SK-N-SH treated with all-trans-retinoic acid at 6 μM for 48 hours (cell line): ENCODE measurements at regions not wholly inside any gene's neighbourhood (a gene's known extent, or its start where the extent isn't known, plus 50 kb on each side); places are given as distances from the start of the nearest gene placed in this dataset.
A peak's percentile ranks its signal among the peaks of the same experiment; 100 is the strongest.
"Not testable (repeated sequence)": the region's sequence is repeated elsewhere in the genome, so short reads cannot be mapped to it uniquely, and the experiment has no call there.

ENCODE experiments used
- ATAC-seq: fragments of 200-7000 bp; cut with Tn5 transposase; 3 replicates; pipeline ENCODE4 v1.9.1; 2020; ENCODE audit warnings: mild to moderate bottlenecking, moderate library complexity
- ARNTL ChIP-seq: fragments of 450-650 bp; formaldehyde crosslinking; IDR thresholded peaks from 2 replicates; pipeline ENCODE4 v1.5.0; 2020; ENCODE audit warnings: low read depth, mild to moderate bottlenecking, moderate library complexity, borderline replicate concordance
- BACH2 ChIP-seq: fragments of 250-450 bp; sonication (Bioruptor Pico); IDR thresholded peaks from 2 replicates; pipeline ENCODE4 v1.9.0; 2021; ENCODE audit warnings: mild to moderate bottlenecking, borderline replicate concordance
- CSDC2 ChIP-seq: fragments of 250-450 bp; sonication (Bioruptor Pico); IDR thresholded peaks from 2 replicates; pipeline ENCODE4 v1.5.0; 2020; ENCODE audit warnings: mild to moderate bottlenecking, moderate library complexity
- CSRNP3 ChIP-seq: fragments of 250-450 bp; sonication (Bioruptor Pico); IDR thresholded peaks from 2 replicates; pipeline ENCODE4 v1.5.1; 2021; ENCODE audit warnings: mild to moderate bottlenecking, moderate library complexity
- ESRRG ChIP-seq: fragments of 250-450 bp; sonication (Bioruptor Pico); IDR thresholded peaks from 2 replicates; pipeline ENCODE4 v1.6.1; 2021; ENCODE audit warnings: mild to moderate bottlenecking
- GLIS3 ChIP-seq: fragments of 250-450 bp; sonication (Bioruptor Pico); IDR thresholded peaks from 2 replicates; pipeline ENCODE4 v1.5.0; 2020; ENCODE audit warnings: mild to moderate bottlenecking, moderate library complexity
- OSR1 ChIP-seq: fragments of 250-450 bp; sonication (Bioruptor Pico); IDR thresholded peaks from 2 replicates; pipeline ENCODE4 v1.8.0; 2022; ENCODE audit warnings: moderate library complexity, mild to moderate bottlenecking, inconsistent platforms
- POU6F1 ChIP-seq: fragments of 250-450 bp; sonication (Bioruptor Pico); IDR thresholded peaks from 2 replicates; pipeline ENCODE4 v1.8.0; 2021; ENCODE audit warnings: low read depth, mild to moderate bottlenecking, moderate library complexity, borderline replicate concordance
- PPARA ChIP-seq: fragments of 250-450 bp; sonication (Bioruptor Pico); IDR thresholded peaks from 2 replicates; pipeline ENCODE4 v1.5.0; 2020; ENCODE audit warnings: mild to moderate bottlenecking, borderline replicate concordance
- RARB ChIP-seq: fragments of 250-450 bp; sonication (Bioruptor Pico); IDR thresholded peaks from 2 replicates; pipeline ENCODE4 v1.8.0; 2021; ENCODE audit warnings: mild to moderate bottlenecking, moderate library complexity
- SNAI2 ChIP-seq: fragments of 250-450 bp; sonication (Bioruptor Pico); IDR thresholded peaks from 2 replicates; pipeline ENCODE4 v1.5.0; 2020; ENCODE audit warnings: mild to moderate bottlenecking, moderate library complexity
- TCF4 ChIP-seq: fragments of 250-450 bp; sonication (Bioruptor Pico); IDR thresholded peaks from 2 replicates; pipeline ENCODE4 v1.8.0; 2021; ENCODE audit warnings: mild to moderate bottlenecking, moderate library complexity, borderline replicate concordance
- TOX ChIP-seq: fragments of 250-450 bp; sonication (Bioruptor Pico); IDR thresholded peaks from 2 replicates; pipeline ENCODE4 v1.8.0; 2021; ENCODE audit warnings: mild to moderate bottlenecking, moderate library complexity, borderline replicate concordance
- ZFP3 ChIP-seq: fragments of 250-450 bp; sonication (Bioruptor Pico); IDR thresholded peaks from 2 replicates; pipeline ENCODE4 v1.5.0; 2020; ENCODE audit warnings: mild to moderate bottlenecking, moderate library complexity
- ZFP30 ChIP-seq: fragments of 450-650 bp; formaldehyde crosslinking; IDR thresholded peaks from 2 replicates; pipeline ENCODE4 v1.5.0; 2022; ENCODE audit warnings: mild to moderate bottlenecking, moderate library complexity
- ZNF565 ChIP-seq: fragments of 450-650 bp; formaldehyde crosslinking; conservative IDR thresholded peaks from 2 replicates; pipeline ENCODE4 v1.5.0; 2020; ENCODE audit warnings: low read depth, mild to moderate bottlenecking, moderate library complexity
- ZNF70 ChIP-seq: fragments of 450-650 bp; formaldehyde crosslinking; IDR thresholded peaks from 2 replicates; pipeline ENCODE4 v1.5.0; 2020; ENCODE audit warnings: mild to moderate bottlenecking, moderate library complexity
- ZNF8 ChIP-seq: fragments of 450-650 bp; formaldehyde crosslinking; IDR thresholded peaks from 2 replicates; pipeline ENCODE4 v1.5.0; 2020; ENCODE audit warnings: mild to moderate bottlenecking, moderate library complexity
- TF ChIP-seq, protein P1 (sequence below): fragments of 250-450 bp; sonication (Bioruptor Pico); IDR thresholded peaks from 2 replicates; pipeline ENCODE4 v1.5.0; 2020; ENCODE audit warnings: mild to moderate bottlenecking, moderate library complexity

GRCh38 chr14:53226553-53226952 is 73.4 kb upstream of the DDHD1 start:
- ATAC-seq = no peak
- TF ChIP-seq TCF4 = no peak
- TF ChIP-seq ARNTL (CRISPR knock-in tag) = no peak
- TF ChIP-seq ZFP30 (CRISPR knock-in tag) = no peak
- TF ChIP-seq, protein P1, sequence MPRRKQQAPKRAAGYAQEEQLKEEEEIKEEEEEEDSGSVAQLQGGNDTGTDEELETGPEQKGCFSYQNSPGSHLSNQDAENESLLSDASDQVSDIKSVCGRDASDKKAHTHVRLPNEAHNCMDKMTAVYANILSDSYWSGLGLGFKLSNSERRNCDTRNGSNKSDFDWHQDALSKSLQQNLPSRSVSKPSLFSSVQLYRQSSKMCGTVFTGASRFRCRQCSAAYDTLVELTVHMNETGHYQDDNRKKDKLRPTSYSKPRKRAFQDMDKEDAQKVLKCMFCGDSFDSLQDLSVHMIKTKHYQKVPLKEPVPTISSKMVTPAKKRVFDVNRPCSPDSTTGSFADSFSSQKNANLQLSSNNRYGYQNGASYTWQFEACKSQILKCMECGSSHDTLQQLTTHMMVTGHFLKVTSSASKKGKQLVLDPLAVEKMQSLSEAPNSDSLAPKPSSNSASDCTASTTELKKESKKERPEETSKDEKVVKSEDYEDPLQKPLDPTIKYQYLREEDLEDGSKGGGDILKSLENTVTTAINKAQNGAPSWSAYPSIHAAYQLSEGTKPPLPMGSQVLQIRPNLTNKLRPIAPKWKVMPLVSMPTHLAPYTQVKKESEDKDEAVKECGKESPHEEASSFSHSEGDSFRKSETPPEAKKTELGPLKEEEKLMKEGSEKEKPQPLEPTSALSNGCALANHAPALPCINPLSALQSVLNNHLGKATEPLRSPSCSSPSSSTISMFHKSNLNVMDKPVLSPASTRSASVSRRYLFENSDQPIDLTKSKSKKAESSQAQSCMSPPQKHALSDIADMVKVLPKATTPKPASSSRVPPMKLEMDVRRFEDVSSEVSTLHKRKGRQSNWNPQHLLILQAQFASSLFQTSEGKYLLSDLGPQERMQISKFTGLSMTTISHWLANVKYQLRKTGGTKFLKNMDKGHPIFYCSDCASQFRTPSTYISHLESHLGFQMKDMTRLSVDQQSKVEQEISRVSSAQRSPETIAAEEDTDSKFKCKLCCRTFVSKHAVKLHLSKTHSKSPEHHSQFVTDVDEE (CRISPR knock-in tag) = no peak
- TF ChIP-seq OSR1 (CRISPR knock-in tag) = no peak

DNA sequence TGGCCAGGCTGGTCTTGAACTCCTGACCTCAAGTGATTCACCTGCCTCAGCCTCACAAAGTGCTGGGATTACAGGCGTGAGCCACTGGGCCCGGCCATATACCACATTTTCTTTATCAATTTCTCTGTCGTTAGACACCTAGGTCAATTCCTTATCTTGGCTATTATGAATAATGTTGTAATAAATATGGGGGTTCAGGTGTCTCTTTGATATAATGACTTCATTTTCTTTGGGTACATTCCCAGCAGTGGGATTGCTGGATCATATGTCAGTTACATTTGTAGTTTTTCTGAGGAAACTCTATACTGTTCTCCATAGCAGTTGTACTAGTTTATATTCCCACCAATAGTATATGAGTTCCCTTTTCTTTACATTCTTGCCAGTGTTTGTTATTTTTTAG is 67.8 kb upstream of the DDHD1 start:
- ATAC-seq = no peak
- no peak for TF ChIP-seq ZNF70

DNA sequence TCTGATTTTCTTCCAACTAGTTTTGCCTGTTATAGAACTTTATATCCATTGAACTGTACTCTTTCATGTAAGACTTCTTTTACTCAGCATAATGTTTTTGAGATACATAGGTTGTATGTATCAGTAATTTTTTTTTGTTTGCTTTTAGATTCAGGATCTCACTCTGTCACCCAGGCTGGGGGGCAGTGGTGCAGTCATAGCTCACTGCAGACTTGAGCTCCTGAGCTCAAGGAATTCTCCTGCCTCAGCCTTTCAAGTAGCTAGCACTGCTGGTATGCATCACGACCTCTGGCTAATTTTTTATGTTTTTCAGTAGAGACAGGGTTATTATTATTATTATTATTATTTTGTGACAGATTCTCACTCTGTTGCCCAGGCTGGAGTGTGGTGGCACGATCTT is 65.0 kb upstream of the DDHD1 start:
- no peak for TF ChIP-seq CSRNP3 (CRISPR knock-in tag)
- no peak for TF ChIP-seq ZFP3
- TF ChIP-seq POU6F1 (CRISPR knock-in tag) = no peak
- TF ChIP-seq BACH2 (CRISPR knock-in tag) = no peak
- no peak for TF ChIP-seq OSR1 (CRISPR knock-in tag)
- TF ChIP-seq, all 23 proteins: peak for 0
- no peak for ATAC-seq

DNA sequence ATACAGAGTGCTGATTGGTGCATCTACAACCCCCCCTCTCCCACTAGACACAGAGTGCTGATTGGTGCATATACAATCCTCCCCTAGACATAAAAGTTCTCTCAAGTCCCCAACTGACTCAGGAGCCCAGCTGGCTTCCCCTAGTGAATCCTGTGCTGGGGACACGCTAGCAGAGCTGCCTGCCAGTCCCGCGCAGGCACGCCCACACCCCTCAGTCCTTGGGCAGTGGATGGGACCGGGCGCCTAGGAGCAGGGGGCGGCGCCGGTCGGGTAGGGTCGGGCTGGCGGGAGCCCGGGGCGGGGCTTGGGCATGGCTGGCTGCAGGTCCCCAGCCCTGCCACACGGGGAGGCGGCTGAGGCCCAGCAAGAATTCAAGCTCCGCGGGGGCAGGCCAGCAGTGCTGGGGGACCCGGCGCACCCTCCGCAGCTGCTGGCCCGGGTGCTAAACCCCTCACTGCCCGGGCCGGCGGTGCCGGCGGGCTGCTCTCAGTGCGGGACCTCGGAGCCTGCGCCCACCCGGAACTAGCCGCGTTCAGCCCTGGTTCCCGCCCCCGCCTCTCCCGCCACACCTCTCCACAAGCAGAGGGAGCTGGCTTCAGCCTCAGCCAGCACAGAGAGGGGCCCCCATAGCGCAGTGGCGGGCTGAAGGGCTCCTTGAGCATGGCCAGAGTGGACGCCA is 64.3 kb upstream of the DDHD1 start:
- ATAC-seq = peak; percentile 99
- TF ChIP-seq ZNF8 (CRISPR knock-in tag) (no peak), BACH2 (CRISPR knock-in tag) (no peak)

DNA sequence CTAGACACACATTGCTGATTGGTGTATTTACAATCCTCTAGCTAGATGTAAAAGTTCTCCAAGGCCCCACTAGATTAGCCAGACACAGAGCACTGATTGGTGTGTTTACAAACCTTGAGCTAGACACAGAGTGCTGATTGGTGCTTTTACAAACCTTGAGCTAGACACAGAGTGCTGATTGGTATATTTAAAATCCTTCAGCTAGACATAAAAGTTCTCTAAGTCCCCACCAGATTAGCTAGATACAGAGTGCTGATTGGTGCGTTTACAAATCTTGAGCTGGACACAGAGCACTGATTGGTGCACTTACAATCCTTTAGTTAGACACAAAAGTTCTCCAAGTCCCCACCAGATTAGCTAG is 63.8 kb upstream of the DDHD1 start:
- ATAC-seq = not testable (repeated sequence)

GRCh38 chr14:53216478-53216877 is 63.4 kb upstream of the DDHD1 start:
- not testable (repeated sequence) for ATAC-seq

GRCh38 chr14:53215101-53215500 is 62.0 kb upstream of the DDHD1 start:
- ATAC-seq = no peak
- TF ChIP-seq TCF4 (no peak), CSDC2 (CRISPR knock-in tag) (no peak), OSR1 (CRISPR knock-in tag) (no peak), ZFP30 (CRISPR knock-in tag) (no peak), ZNF565 (no peak), TOX (CRISPR knock-in tag) (no peak), GLIS3 (CRISPR knock-in tag) (no peak), POU6F1 (CRISPR knock-in tag) (no peak), PPARA (no peak), ARNTL (CRISPR knock-in tag) (no peak), RARB (CRISPR knock-in tag) (no peak), SNAI2 (CRISPR knock-in tag) (no peak), BACH2 (CRISPR knock-in tag) (no peak), ESRRG (CRISPR knock-in tag) (no peak), ZNF70 (no peak)
- TF ChIP-seq, protein P1 (CRISPR knock-in tag) = no peak
